ENCODE measurements at regions not wholly inside any gene's neighbourhood (a gene's known extent, or its start where the extent isn't known, plus 50 kb on each side); places are given as distances from the start of the nearest gene placed in this dataset.

DNA sequence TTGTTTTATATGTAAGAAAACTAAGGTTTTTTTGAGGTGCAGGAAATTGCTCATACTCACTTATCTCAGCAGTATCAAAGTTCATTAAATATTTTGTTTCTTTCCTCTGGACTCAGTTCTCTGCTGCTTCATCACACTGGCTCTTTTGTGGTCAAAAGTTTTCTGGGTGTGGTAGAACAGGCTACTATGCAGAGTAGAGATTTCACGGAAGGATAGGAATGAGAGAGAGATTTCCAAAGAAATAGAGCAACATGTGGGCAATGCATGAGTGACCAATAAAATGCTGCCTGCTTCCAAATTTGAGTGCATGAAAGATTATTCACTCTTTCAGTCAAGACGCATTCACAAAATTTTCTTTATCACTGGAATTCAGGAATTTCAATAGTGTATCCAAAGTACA is 577.3 kb upstream of the SEMA6D start:
- Histone ChIP-seq H3K27ac (ENCODE audit: low read length) (no peak overlapping the region), H3K9me3 (ENCODE audit: control insufficient read depth, insufficient read depth, low read depth, low read length) (peaks cover 4% of the 10 kb centered on the region; the same call in 1 of the 2 replicates), H3K27me3 (ENCODE audit: control insufficient read depth, insufficient read depth, low read length) (no peaks in the 10 kb centered on the region), H3K4me1 (ENCODE audit: control insufficient read depth, insufficient read depth, low read length) (no peaks in the 10 kb centered on the region), H3K4me3 (ENCODE audit: low read depth in 2 of 2, low read length in 2 of 2) (no peak overlapping the region), H3K36me3 (ENCODE audit: control insufficient read depth, insufficient read depth, low read length) (no peaks in the 10 kb centered on the region)
- in situ Hi-C loops (cut with HindIII; ENCODE audit: low pct_unique_long_range_greater_than_20kb, low sequenced_read_pairs): no loop called here
- ATAC-seq (no peak), DNase-seq (ENCODE audit: low read depth, low spot score) (no peak)
- no TSS peak for BruUV-seq (replicated peaks)
- TF ChIP-seq, protein P1, sequence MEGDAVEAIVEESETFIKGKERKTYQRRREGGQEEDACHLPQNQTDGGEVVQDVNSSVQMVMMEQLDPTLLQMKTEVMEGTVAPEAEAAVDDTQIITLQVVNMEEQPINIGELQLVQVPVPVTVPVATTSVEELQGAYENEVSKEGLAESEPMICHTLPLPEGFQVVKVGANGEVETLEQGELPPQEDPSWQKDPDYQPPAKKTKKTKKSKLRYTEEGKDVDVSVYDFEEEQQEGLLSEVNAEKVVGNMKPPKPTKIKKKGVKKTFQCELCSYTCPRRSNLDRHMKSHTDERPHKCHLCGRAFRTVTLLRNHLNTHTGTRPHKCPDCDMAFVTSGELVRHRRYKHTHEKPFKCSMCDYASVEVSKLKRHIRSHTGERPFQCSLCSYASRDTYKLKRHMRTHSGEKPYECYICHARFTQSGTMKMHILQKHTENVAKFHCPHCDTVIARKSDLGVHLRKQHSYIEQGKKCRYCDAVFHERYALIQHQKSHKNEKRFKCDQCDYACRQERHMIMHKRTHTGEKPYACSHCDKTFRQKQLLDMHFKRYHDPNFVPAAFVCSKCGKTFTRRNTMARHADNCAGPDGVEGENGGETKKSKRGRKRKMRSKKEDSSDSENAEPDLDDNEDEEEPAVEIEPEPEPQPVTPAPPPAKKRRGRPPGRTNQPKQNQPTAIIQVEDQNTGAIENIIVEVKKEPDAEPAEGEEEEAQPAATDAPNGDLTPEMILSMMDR (IDR thresholded peaks at IDR 0.05): no peak
- no peak for TF ChIP-seq SIN3A (IDR thresholded peaks at IDR 0.05; ENCODE audit: borderline replicate concordance, insufficient read depth, low read depth, low read length)
- TF ChIP-seq, protein P2, sequence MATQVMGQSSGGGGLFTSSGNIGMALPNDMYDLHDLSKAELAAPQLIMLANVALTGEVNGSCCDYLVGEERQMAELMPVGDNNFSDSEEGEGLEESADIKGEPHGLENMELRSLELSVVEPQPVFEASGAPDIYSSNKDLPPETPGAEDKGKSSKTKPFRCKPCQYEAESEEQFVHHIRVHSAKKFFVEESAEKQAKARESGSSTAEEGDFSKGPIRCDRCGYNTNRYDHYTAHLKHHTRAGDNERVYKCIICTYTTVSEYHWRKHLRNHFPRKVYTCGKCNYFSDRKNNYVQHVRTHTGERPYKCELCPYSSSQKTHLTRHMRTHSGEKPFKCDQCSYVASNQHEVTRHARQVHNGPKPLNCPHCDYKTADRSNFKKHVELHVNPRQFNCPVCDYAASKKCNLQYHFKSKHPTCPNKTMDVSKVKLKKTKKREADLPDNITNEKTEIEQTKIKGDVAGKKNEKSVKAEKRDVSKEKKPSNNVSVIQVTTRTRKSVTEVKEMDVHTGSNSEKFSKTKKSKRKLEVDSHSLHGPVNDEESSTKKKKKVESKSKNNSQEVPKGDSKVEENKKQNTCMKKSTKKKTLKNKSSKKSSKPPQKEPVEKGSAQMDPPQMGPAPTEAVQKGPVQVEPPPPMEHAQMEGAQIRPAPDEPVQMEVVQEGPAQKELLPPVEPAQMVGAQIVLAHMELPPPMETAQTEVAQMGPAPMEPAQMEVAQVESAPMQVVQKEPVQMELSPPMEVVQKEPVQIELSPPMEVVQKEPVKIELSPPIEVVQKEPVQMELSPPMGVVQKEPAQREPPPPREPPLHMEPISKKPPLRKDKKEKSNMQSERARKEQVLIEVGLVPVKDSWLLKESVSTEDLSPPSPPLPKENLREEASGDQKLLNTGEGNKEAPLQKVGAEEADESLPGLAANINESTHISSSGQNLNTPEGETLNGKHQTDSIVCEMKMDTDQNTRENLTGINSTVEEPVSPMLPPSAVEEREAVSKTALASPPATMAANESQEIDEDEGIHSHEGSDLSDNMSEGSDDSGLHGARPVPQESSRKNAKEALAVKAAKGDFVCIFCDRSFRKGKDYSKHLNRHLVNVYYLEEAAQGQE (IDR thresholded peaks at IDR 0.05; ENCODE audit: insufficient read depth in 1 of 2, low read depth in 2 of 2, low read length in 1 of 2): no peak
- no peak for TF ChIP-seq TCF7L2 (IDR thresholded peaks at IDR 0.05; ENCODE audit: low read depth, low read length)
- no peak for TF ChIP-seq POLR2AphosphoS5 (IDR thresholded peaks at IDR 0.05; ENCODE audit: low read depth, low read length)
- ChIA-PET POLR2A (no interaction called here), CTCF (no interaction called here)
- intact Hi-C loops (cut with micrococcal nuclease; ENCODE audit: unreplicated experiment): no loop called here

DNA sequence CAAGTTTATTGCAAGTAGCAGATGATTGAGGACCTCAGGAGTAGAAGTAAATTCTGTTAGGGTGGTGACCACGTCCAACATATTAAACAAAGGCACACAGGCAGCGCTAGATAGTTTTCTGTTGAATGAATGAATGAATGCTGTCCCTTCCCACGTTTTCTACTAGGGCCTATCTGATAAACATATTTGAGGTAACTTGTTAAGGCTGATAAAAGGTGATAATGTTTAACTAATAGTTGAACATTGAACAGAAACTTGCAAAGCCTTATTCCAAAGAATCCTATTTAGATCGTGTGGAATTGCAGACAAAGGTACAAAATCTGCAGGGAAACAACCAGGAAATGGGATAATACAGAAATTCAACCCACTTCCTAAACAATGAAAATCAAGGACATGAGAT is 559.5 kb upstream of the SEMA6D start:
- no peaks in the 10 kb centered on the region for H3K4me1 ChIP-seq (ENCODE audit: control insufficient read depth, insufficient read depth, low read length)
- H3K9me3 ChIP-seq (ENCODE audit: control insufficient read depth, insufficient read depth, low read depth, low read length): no peaks in the 10 kb centered on the region
- no peak overlapping the region for H3K4me3 ChIP-seq (ENCODE audit: low read depth in 2 of 2, low read length in 2 of 2)
- no peaks in the 10 kb centered on the region for H3K36me3 ChIP-seq (ENCODE audit: control insufficient read depth, insufficient read depth, low read length)
- CTCF ChIA-PET: no interaction called here
- H3K27me3 ChIP-seq (ENCODE audit: control insufficient read depth, insufficient read depth, low read length): no peaks in the 10 kb centered on the region
- POLR2A ChIA-PET: no interaction called here
- DNase-seq (ENCODE audit: low read depth, low spot score) (no peak), ATAC-seq (no peak)
- in situ Hi-C loops (cut with HindIII; ENCODE audit: low pct_unique_long_range_greater_than_20kb, low sequenced_read_pairs) (no loop called here), intact Hi-C loops (cut with micrococcal nuclease; ENCODE audit: unreplicated experiment) (no loop called here)
- TF ChIP-seq TCF7L2 (IDR thresholded peaks at IDR 0.05; ENCODE audit: low read depth, low read length) (no peak), SIN3A (IDR thresholded peaks at IDR 0.05; ENCODE audit: borderline replicate concordance, insufficient read depth, low read depth, low read length) (no peak), POLR2AphosphoS5 (IDR thresholded peaks at IDR 0.05; ENCODE audit: low read depth, low read length) (no peak)
- TF ChIP-seq, protein P2 (IDR thresholded peaks at IDR 0.05; ENCODE audit: insufficient read depth in 1 of 2, low read depth in 2 of 2, low read length in 1 of 2): no peak
- H3K27ac ChIP-seq (ENCODE audit: low read length): no peak overlapping the region
- BruUV-seq (replicated peaks): no TSS peak
